GM19328 (cell line): ENCODE measurements at regions not wholly inside any gene's neighbourhood (a gene's known extent, or its start where the extent isn't known, plus 50 kb on each side); places are given as distances from the start of the nearest gene placed in this dataset.
"Not testable (repeated sequence)": the region's sequence is repeated elsewhere in the genome, so short reads cannot be mapped to it uniquely, and the experiment has no call there.

Experiments used
- ATAC-seq: cut with Tn5 transposase; IDR thresholded peaks from one replicate; pipeline ENCODE4 v1.9.1; 2021; ENCODE audit warnings: mild to moderate bottlenecking, moderate library complexity; ENCODE audit not compliant: unreplicated experiment

GRCh38 chr4:77360451-77360850 lies 203.4 kb downstream of the CCNG2 start:
- no peak for ATAC-seq

DNA sequence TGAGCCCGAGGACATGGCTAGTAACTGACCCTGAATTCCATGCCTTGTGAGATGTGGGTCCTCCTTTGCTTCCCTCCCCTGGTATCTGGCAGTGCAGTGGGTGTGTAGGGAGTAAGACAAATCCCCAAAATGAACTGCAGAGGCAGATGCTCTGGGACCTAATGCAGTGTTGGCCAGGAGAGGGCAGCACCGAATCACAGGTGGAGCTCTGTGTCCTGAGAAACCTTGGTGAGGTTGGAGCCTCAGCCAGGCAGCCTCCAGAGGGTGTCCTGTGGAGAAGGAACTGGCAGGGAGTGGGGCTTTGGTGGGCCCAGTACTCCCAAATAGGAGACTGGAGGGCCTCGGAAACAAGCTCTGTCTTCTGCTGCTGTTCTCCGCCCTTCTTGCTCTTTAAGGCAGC lies 209.9 kb downstream of the CCNG2 start:
- ATAC-seq, result not testable (repeated sequence)

DNA sequence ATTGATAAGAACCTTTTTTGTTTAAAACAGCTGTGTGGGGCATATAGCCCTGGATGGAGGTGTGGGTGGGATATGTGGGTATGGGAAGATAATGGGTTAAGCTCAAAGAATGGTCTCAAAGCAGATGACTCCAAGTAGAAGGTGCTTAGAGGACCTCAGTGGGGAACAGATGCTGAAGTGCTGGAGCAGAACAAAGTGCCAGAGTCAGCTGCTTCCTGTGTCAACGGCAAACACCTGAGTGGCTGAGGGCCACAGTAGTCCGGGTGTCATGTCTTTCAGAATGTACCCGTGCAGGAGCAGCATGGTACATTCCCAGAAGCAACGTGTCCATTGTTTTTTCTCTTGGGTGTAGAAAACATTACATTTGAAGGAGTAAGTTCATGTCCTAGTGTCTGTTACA lies 210.6 kb downstream of the CCNG2 start:
- no peak for ATAC-seq

DNA sequence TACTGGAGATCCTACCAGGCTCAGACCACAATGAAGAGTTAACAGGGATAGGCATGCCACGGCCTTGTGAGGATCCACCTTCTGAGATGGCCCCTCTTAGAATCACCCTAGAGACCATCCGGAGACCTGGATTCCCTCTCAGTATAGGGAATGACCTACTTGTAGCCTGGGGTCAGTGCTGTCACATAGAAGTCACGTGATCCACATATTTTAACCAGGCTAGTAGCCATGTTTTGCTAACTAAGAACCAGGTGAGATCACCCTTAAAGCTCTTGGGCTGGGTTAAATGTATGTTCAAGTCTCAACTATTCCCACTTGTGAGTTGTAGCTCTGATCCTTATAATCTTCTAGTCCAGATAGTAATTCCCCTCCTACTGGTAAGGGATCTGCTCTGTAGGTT lies 215.4 kb downstream of the CCNG2 start:
- ATAC-seq, result no peak

DNA sequence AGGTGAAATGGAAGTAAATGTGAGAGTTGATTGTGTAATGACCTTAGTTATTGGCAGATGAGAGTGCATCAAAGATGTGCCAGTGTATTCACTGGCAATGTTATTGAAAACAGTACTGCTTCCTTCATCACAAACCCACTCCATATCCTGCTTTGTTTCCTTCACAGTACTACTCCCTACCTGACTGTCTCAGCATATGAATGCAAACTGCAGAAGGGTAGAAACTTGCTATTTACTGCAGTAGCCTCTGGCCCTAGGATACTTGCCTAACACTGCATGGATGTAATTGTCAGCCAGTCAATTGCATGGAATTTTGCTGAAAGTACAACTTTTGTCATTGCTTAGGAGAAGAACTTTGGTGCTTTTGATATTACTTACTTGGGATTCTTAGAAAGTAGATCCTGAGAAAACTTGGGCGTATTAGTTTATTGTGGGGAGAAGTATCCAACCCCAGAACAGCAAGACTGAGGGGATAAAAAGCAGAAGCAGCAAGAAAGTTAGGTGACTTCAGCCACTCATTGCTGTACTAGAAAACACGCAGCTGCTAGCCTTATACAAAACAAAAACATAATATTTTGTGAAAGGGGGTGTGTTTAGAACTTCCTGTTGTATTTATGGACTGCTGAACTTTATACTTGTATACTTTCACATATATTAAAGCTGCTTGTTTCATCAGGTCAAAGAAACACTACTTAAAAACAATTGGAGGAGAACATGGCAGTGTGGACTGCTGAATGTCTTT lies 219.0 kb downstream of the CCNG2 start:
- ATAC-seq, result no peak

DNA sequence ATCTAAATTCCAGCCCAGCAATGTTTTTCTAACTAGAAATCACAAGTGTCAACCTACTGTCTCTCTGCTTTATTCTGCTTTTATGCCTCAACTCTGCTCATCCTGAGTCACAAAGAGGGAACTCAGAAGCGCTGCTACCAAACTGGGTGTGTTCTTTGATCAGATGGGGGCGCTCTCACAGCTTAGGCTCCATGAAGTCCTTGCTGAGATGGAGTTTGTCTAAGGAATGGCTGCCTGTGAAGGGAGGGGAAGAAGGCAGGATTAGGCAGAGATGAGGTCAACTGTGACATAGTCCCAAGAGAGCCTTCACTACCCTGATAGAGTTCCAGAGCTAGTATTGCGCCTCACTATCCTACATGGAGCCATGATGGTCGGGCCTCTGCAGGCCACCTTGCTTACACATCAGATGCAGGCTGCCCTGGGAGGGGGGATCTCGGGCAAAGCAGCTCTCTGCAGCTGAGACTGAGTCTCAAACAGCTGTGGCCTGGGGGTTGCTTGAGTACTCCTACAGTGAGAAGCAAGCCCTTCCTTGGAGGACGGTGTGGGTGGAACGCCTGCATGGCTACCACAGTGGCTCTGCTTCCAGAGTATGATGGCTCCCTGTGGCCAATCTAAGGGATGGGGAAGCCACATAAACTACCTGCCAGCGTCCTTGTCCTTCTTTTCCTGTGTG lies 219.9 kb downstream of the CCNG2 start:
- ATAC-seq, result no peak

GRCh38 chr4:77384094-77384493 lies 221.5 kb upstream of the CXCL13 start:
- no peak for ATAC-seq

- ATAC-seq, result peak; percentile 55
Measured at GRCh38 chr4:77385124-77385969, 220.3 kb upstream of the CXCL13 start.

DNA sequence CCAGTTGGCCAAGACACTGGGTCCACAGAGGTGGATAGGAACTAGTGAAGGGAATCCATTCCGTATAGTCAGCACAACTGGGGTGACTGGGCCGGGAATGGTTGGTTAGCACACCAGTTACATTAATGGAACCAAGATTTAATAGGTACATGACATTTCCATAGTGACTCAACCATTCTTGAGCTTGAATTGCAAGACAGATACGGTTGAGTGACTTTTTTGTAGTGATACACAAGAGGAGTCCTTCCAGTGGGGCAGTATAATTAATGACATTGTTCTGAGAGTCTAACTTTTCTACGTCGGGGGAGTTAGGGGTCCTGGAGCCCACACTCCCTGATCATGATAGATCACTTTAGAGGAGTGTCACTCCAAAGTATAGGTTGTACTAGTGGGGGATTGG lies 211.6 kb upstream of the CXCL13 start:
- ATAC-seq, result no peak

DNA sequence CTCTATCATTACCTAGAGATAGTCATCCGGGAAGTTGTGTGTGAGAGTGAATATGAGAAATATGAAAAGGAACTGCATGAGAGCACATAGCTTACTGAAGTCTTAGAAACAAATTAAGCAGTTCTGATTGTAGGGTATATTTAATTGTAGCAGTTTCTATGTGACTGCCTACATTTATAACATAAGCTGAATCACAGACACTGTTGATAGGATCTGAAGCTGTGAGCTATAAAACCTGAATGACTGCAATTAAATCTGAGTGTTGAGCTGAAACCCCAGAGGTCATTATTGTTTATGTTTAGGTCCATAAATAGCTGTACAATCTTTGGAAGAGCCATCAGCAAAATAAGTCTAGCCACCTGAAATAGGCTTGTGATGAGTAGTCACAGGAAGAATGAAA lies 210.1 kb upstream of the CXCL13 start:
- ATAC-seq, result no peak

DNA sequence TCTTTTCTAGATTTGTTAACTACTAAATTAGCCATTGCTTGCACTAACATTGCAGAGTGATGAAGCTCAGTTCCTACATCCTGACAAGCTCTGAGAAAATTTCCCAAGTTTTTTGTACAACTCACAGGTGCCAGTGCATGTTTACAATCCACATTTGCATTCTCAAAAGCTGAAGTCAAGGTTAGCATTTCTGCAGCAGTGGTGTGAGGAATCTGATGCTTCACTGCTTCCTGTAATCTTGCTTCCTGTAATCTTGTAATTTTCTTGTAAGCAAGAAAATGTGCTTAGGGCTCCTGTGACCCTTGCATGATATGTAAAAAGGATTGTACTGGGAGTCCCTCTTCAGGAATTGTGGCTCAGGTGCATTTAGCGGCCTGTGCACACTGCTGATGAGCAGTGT lies 207.4 kb upstream of the CXCL13 start:
- no peak for ATAC-seq

DNA sequence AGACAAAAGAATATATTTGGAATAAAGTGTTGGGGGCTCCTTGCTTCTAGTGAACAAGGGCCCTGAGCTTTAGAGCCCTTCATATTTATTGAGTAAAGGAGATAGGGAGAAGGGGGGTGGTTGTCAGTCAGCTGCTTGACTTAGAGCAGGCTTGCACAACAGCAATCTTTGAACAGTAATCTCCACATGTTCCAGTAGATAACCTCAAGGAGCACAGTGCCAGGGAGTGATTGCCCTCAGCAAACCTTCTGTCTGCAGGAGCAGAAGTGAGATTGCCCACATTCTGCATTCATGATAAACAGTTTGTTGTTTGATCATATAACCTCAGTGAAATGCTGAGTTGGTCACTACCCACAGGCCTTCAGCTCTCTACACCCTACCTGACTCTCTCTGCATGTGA lies 205.8 kb upstream of the CXCL13 start:
- no peak for ATAC-seq

GRCh38 chr4:77413766-77414165 lies 191.9 kb upstream of the CXCL13 start:
- ATAC-seq, result no peak

- ATAC-seq, result no peak
Measured at GRCh38 chr4:77415689-77416088, 189.9 kb upstream of the CXCL13 start.

GRCh38 chr4:77418333-77418732 lies 187.3 kb upstream of the CXCL13 start:
- ATAC-seq, result no peak

DNA sequence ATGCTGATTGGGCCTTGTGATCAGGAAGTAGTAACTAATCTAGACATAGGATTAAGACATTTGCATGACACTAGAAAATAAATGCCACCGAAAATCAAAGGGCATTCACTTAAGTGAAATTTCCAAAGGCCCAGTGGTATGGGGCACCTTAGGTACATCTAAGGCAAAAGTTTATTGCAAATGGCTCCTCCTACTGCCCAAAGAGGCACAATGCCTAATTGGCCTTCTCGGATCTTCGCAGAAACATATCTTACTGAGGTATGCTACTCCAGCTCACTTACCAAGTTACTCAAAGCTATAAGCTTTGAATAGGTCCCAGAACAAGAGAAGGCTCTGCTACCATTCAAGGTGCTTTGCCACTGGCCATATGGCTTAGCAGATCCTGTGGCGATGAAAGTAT lies 174.8 kb upstream of the CXCL13 start:
- no peak for ATAC-seq

- no peak for ATAC-seq
Measured at GRCh38 chr4:77431546-77431945, 174.1 kb upstream of the CXCL13 start.

DNA sequence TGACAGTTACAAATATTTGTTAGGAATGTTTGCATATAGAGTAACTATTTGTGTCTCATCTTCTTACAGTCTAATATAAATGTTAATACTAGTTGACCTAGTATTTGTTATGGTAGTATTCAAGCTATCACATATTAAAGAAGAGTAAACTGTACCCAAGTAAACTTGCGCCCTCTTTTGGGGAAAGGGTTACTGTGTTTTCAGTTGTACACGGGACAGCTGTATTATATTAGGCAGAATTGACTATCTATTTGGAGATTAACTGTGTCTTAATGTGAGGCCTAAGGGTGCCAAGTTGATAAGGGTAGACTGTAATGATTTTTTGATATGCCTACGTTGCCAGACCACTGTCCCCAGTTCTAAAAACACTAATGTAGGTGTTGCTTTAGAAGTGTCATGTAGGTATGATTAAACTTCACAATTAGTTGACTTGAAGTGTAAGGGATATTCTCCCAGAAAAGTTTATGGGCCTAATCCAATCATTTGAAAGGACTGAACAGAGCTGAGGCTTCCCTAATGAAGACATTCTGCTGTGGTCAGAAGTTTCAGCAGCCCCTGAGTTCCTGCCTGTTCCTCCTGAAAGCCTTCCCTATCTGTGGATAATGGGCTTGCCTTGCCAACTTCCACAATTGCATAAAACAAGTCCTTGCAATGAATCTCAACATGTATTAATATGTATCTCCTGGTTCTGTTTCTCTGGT lies 172.8 kb upstream of the CXCL13 start:
- no peak for ATAC-seq

- no peak for ATAC-seq
Measured at GRCh38 chr4:77433418-77433733, 172.2 kb upstream of the CXCL13 start.

DNA sequence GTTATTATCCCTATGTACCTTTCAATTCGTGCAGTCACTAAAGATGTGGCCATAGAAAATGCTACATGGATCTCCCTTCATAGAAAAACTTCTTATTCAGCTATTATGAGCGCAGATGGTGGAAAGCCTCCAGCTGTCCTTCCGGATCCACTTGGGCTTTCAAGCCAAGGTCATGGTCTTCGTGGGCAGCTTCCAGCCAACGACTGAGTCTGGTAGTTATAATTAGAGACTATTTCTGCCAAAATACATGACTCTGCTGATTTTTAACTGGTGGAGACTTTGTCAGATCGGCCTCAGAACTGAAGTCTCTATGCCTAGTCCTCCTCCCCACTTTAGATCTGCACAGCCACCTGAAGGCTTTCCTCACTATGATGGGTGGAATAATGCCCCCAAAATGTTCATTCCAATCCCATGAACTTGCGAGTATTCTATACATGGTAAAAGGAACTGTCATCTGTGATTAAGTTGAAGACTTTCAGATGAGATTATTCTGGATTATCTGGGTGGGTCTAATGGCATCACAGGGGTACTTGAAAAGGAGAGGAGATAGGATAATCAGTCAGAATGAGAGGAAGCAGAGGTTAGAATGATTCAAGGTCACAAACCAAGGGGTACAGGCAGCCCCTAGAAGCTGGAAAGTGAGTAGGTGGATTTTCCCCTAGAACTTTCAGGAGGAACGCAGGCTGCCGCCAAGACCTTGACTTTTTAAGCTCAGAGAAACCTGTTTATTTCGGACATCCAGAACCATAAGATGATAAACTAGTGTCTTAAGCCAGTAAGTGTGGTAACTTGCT lies 171.1 kb upstream of the CXCL13 start:
- no peak for ATAC-seq

- no peak for ATAC-seq
Measured at GRCh38 chr4:77437079-77437478, 168.5 kb upstream of the CXCL13 start.
